Neural cell (in vitro differentiated cells): ENCODE measurements at regions not wholly inside any gene's neighbourhood (a gene's known extent, or its start where the extent isn't known, plus 50 kb on each side); places are given as distances from the start of the nearest gene placed in this dataset.

Source experiments
- H2AFZ ChIP-seq: fragments of 200-600, 300-800 bp; sonication (generic), shearing (Covaris generic); 2 replicates; pipeline ENCODE4 v1.6.0; 2014; ENCODE audit warnings: low read depth, mild to moderate bottlenecking, antibody characterized with exemption, low read length, moderate library complexity
- H3F3A ChIP-seq: fragments of 200-600 bp; shearing (Covaris generic); 2 replicates; pipeline ENCODE4 v1.6.1; 2016; ENCODE audit warnings: mild to moderate bottlenecking, moderate library complexity, mixed read lengths, antibody characterized with exemption, low read length; ENCODE audit not compliant: insufficient read depth, poor library complexity, severe bottlenecking
- H3K27ac ChIP-seq: fragments of 200-600, 300-800 bp; sonication (generic), shearing (Covaris generic); 2 replicates; pipeline ENCODE4 v1.5.1; 2014; ENCODE audit warnings: mild to moderate bottlenecking, low read length, moderate library complexity
- H3K27me3 ChIP-seq: fragments of 300-800, 200-600 bp; sonication (generic), shearing (Covaris generic); 2 replicates; pipeline ENCODE4 v1.6.0; 2014; ENCODE audit warnings: mild to moderate bottlenecking, low read depth, low read length, moderate library complexity; ENCODE audit not compliant: insufficient read depth
- H3K36me3 ChIP-seq: fragments of 300-800, 200-600 bp; sonication (generic), shearing (Covaris generic); 2 replicates; pipeline ENCODE4 v1.5.1; 2014; ENCODE audit warnings: mild to moderate bottlenecking, antibody characterized with exemption, low read length, moderate library complexity; ENCODE audit not compliant: insufficient read depth
- H3K4me2 ChIP-seq: fragments of 300-800, 200-600 bp; sonication (generic), shearing (Covaris generic); 2 replicates; pipeline ENCODE4 v1.6.0; 2014; ENCODE audit warnings: mild to moderate bottlenecking, low read length
- H3K4me3 ChIP-seq: fragments of 300-800, 200-600 bp; sonication (generic), shearing (Covaris generic); 2 replicates; pipeline ENCODE4 v1.5.1; 2014; ENCODE audit warnings: mild to moderate bottlenecking, low read length, moderate library complexity
- H3K79me2 ChIP-seq: fragments of 200-600 bp; shearing (Covaris generic); replicated peaks from 2 replicates; pipeline ENCODE4 v1.6.0; 2014; ENCODE audit warnings: mild to moderate bottlenecking, low read length, moderate library complexity; ENCODE audit not compliant: insufficient read depth
- H3K9ac ChIP-seq: fragments of 300-800, 200-600 bp; sonication (generic), shearing (Covaris generic); 2 replicates; pipeline ENCODE4 v1.6.1; 2016; ENCODE audit warnings: mild to moderate bottlenecking, low read length, mixed read lengths
- H3K9me2 ChIP-seq: fragments of 200-600 bp; shearing (Covaris generic); 2 replicates; pipeline ENCODE4 v1.6.1; 2016; ENCODE audit warnings: mild to moderate bottlenecking, low read length, mixed read lengths; ENCODE audit not compliant: insufficient read depth
- H3K9me3 ChIP-seq: fragments of 200-600, 300-800 bp; sonication (generic), shearing (Covaris generic); 2 replicates; pipeline ENCODE4 v1.6.1; 2016; ENCODE audit warnings: mild to moderate bottlenecking, mixed run types, low read length, moderate library complexity, mixed read lengths
- H4K20me1 ChIP-seq: fragments of 200-600 bp; shearing (Covaris generic); 2 replicates; pipeline ENCODE4 v1.6.1; 2016; ENCODE audit warnings: mild to moderate bottlenecking, mixed run types; ENCODE audit not compliant: insufficient read depth
- EP300 ChIP-seq: fragments of 450-650 bp; conservative IDR thresholded peaks from 2 replicates; pipeline ENCODE4 v1.6.1; 2014; ENCODE audit warnings: antibody characterized with exemption, mild to moderate bottlenecking, moderate library complexity; ENCODE audit not compliant: poor library complexity, severe bottlenecking
- EZH2 ChIP-seq: fragments of 200-600, 300-800 bp; shearing (Covaris generic), sonication (generic); IDR thresholded peaks from 2 replicates; pipeline ENCODE4 v1.6.1; 2014; ENCODE audit warnings: antibody characterized with exemption, low read length, borderline replicate concordance, mild to moderate bottlenecking; ENCODE audit not compliant: insufficient read depth, poor library complexity, severe bottlenecking
- MXI1 ChIP-seq: fragments of 450-650 bp; conservative IDR thresholded peaks from 2 replicates; pipeline ENCODE4 v1.6.1; 2014; ENCODE audit warnings: antibody characterized with exemption, mild to moderate bottlenecking; ENCODE audit not compliant: poor library complexity, severe bottlenecking
- POLR2AphosphoS5 ChIP-seq: IDR thresholded peaks from 2 replicates; pipeline ENCODE4 v1.6.1; 2012
- RAD21 ChIP-seq: fragments of 450-650 bp; conservative IDR thresholded peaks from 2 replicates; pipeline ENCODE4 v1.6.1; 2014; ENCODE audit warnings: antibody characterized with exemption, mild to moderate bottlenecking, moderate library complexity
- SMC3 ChIP-seq: fragments of 450-650 bp; conservative IDR thresholded peaks from 2 replicates; pipeline ENCODE4 v1.6.1; 2014; ENCODE audit warnings: antibody characterized with exemption, mild to moderate bottlenecking, moderate library complexity; ENCODE audit not compliant: poor library complexity
- TAF1 ChIP-seq: IDR thresholded peaks from 2 replicates; pipeline ENCODE4 v1.6.1; 2012; ENCODE audit warnings: low read depth
- TF ChIP-seq, protein P1 (sequence below): IDR thresholded peaks from 2 replicates; pipeline ENCODE4 v1.6.1; 2012; ENCODE audit warnings: borderline replicate concordance
- TF ChIP-seq, protein P2 (sequence below): fragments of 450-650 bp; IDR thresholded peaks from 2 replicates; pipeline ENCODE4 v1.5.1; 2014; ENCODE audit warnings: antibody characterized with exemption, mild to moderate bottlenecking, moderate library complexity; ENCODE audit not compliant: poor library complexity, severe bottlenecking

GRCh38 chr7:136652635-136653370, 215.6 kb upstream of the CHRM2 start:
- Histone ChIP-seq H3K4me3 (no peak overlapping the region), H3F3A (no peaks in the 10 kb centered on the region), H3K9ac (no peak overlapping the region), H4K20me1 (no peaks in the 10 kb centered on the region), H3K27me3 (no peaks in the 10 kb centered on the region), H3K79me2 (no peaks in the 10 kb centered on the region), H3K9me3 (no peaks in the 10 kb centered on the region), H2AFZ (no peak overlapping the region), H3K9me2 (no peaks in the 10 kb centered on the region), H3K4me2 (no peak overlapping the region), H3K36me3 (no peaks in the 10 kb centered on the region), H3K27ac (no peak overlapping the region)
- TF ChIP-seq, protein P1, sequence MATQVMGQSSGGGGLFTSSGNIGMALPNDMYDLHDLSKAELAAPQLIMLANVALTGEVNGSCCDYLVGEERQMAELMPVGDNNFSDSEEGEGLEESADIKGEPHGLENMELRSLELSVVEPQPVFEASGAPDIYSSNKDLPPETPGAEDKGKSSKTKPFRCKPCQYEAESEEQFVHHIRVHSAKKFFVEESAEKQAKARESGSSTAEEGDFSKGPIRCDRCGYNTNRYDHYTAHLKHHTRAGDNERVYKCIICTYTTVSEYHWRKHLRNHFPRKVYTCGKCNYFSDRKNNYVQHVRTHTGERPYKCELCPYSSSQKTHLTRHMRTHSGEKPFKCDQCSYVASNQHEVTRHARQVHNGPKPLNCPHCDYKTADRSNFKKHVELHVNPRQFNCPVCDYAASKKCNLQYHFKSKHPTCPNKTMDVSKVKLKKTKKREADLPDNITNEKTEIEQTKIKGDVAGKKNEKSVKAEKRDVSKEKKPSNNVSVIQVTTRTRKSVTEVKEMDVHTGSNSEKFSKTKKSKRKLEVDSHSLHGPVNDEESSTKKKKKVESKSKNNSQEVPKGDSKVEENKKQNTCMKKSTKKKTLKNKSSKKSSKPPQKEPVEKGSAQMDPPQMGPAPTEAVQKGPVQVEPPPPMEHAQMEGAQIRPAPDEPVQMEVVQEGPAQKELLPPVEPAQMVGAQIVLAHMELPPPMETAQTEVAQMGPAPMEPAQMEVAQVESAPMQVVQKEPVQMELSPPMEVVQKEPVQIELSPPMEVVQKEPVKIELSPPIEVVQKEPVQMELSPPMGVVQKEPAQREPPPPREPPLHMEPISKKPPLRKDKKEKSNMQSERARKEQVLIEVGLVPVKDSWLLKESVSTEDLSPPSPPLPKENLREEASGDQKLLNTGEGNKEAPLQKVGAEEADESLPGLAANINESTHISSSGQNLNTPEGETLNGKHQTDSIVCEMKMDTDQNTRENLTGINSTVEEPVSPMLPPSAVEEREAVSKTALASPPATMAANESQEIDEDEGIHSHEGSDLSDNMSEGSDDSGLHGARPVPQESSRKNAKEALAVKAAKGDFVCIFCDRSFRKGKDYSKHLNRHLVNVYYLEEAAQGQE, result no peak
- TF ChIP-seq SMC3, result no peak
- no peak for TF ChIP-seq RAD21
- TF ChIP-seq, protein P2, sequence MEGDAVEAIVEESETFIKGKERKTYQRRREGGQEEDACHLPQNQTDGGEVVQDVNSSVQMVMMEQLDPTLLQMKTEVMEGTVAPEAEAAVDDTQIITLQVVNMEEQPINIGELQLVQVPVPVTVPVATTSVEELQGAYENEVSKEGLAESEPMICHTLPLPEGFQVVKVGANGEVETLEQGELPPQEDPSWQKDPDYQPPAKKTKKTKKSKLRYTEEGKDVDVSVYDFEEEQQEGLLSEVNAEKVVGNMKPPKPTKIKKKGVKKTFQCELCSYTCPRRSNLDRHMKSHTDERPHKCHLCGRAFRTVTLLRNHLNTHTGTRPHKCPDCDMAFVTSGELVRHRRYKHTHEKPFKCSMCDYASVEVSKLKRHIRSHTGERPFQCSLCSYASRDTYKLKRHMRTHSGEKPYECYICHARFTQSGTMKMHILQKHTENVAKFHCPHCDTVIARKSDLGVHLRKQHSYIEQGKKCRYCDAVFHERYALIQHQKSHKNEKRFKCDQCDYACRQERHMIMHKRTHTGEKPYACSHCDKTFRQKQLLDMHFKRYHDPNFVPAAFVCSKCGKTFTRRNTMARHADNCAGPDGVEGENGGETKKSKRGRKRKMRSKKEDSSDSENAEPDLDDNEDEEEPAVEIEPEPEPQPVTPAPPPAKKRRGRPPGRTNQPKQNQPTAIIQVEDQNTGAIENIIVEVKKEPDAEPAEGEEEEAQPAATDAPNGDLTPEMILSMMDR, result no peak
- TF ChIP-seq EP300, result no peak
- no peak for TF ChIP-seq TAF1
- no peak for TF ChIP-seq EZH2
- no peak for TF ChIP-seq POLR2AphosphoS5
- TF ChIP-seq MXI1, result no peak

GRCh38 chr7:136640977-136641376, 227.5 kb upstream of the CHRM2 start:
- no peaks in the 10 kb centered on the region for H4K20me1 ChIP-seq

More at GRCh38 chr7:136640977-136641376, 227.5 kb upstream of the CHRM2 start:
- H3K27ac ChIP-seq, result no peak overlapping the region
- no peaks in the 10 kb centered on the region for H3F3A ChIP-seq
- no peaks in the 10 kb centered on the region for H3K79me2 ChIP-seq
- TF ChIP-seq MXI1 (no peak), EZH2 (no peak), EP300 (no peak), RAD21 (no peak), TAF1 (no peak), POLR2AphosphoS5 (no peak), SMC3 (no peak)
- TF ChIP-seq, protein P2, result no peak
- TF ChIP-seq, protein P1, result no peak
- no peak overlapping the region for H3K9ac ChIP-seq
- H3K9me2 ChIP-seq, result no peaks in the 10 kb centered on the region
- no peaks in the 10 kb centered on the region for H3K27me3 ChIP-seq
- H2AFZ ChIP-seq, result no peak overlapping the region
- no peak overlapping the region for H3K4me2 ChIP-seq
- H3K9me3 ChIP-seq, result no peaks in the 10 kb centered on the region
- no peaks in the 10 kb centered on the region for H3K36me3 ChIP-seq
- no peak overlapping the region for H3K4me3 ChIP-seq
